ENCODE measurements at regions not wholly inside any gene's neighbourhood (a gene's known extent, or its start where the extent isn't known, plus 50 kb on each side); places are given as distances from the start of the nearest gene placed in this dataset.

- H3K4me2 ChIP-seq (ENCODE audit: low read length): no peak overlapping the region
- H3K4me1 ChIP-seq (ENCODE audit: insufficient read depth, low read length, poor library complexity, severe bottlenecking): no peaks in the 10 kb centered on the region
- no peak overlapping the region for H3K27ac ChIP-seq (ENCODE audit: low read depth, low read length, poor library complexity, severe bottlenecking)
- BruUV-seq (replicated peaks): no TSS peak
- no peak overlapping the region for H3K4me3 ChIP-seq (ENCODE audit: low read depth, low read length, poor library complexity, severe bottlenecking)
- no peaks in the 10 kb centered on the region for H3K79me2 ChIP-seq (ENCODE audit: insufficient read depth, low read depth, low read length)
- intact Hi-C loops (cut with micrococcal nuclease; ENCODE audit: unreplicated experiment): no loop called here
- no peak overlapping the region for H2AFZ ChIP-seq (ENCODE audit: low read length)
- H3K9me2 ChIP-seq (ENCODE audit: insufficient read depth, low read length): no peaks in the 10 kb centered on the region
- no peak for TF ChIP-seq EZH2phosphoT487 (IDR thresholded peaks at IDR 0.05; ENCODE audit: borderline replicate concordance, low read depth, low read length)
- no peak for DNase-seq (ENCODE audit: low spot score)
- H3K9me3 ChIP-seq (ENCODE audit: low read length): no peaks in the 10 kb centered on the region
- H4K20me1 ChIP-seq (ENCODE audit: insufficient read depth, low read length): no peaks in the 10 kb centered on the region
- POLR2A ChIA-PET: interaction anchor here (1.2 to 1.8 kb wide), 2 partner anchors 16 to 29 kb away, joined by 3 to 5 read pairs; no protein-coding TSS in a partner anchor
- CTCF ChIA-PET (ENCODE audit: unreplicated experiment): no interaction called here
- H3K36me3 ChIP-seq (ENCODE audit: insufficient read depth, low read length): no peaks in the 10 kb centered on the region
These were observed 98.8 kb downstream of the DUSP6 start for GRCh38 chr12:89253488-89253887.

GRCh38 chr12:89252284-89252683 is 100.0 kb downstream of the DUSP6 start:
- intact Hi-C loops (cut with micrococcal nuclease; ENCODE audit: unreplicated experiment): no loop called here
- Histone ChIP-seq H4K20me1 (ENCODE audit: insufficient read depth, low read length) (no peaks in the 10 kb centered on the region), H3K27ac (ENCODE audit: low read depth, low read length, poor library complexity, severe bottlenecking) (no peak overlapping the region), H2AFZ (ENCODE audit: low read length) (no peak overlapping the region), H3K9me3 (ENCODE audit: low read length) (no peaks in the 10 kb centered on the region), H3K79me2 (ENCODE audit: insufficient read depth, low read depth, low read length) (no peaks in the 10 kb centered on the region), H3K4me2 (ENCODE audit: low read length) (no peak overlapping the region), H3K4me1 (ENCODE audit: insufficient read depth, low read length, poor library complexity, severe bottlenecking) (no peaks in the 10 kb centered on the region), H3K9me2 (ENCODE audit: insufficient read depth, low read length) (no peaks in the 10 kb centered on the region), H3K4me3 (ENCODE audit: low read depth, low read length, poor library complexity, severe bottlenecking) (no peak overlapping the region), H3K36me3 (ENCODE audit: insufficient read depth, low read length) (no peaks in the 10 kb centered on the region)
- CTCF ChIA-PET (ENCODE audit: unreplicated experiment): no interaction called here
- TF ChIP-seq EZH2phosphoT487 (IDR thresholded peaks at IDR 0.05; ENCODE audit: borderline replicate concordance, low read depth, low read length) (no peak), CTCF (conservative IDR thresholded peaks at IDR 0.05; ENCODE audit: low read length) (no peak)
- BruUV-seq (replicated peaks): no TSS peak
- POLR2A ChIA-PET: interaction anchor here (1.1 to 1.8 kb wide), 3 partner anchors 14 to 30 kb away, joined by 3 to 5 read pairs (median 3); no protein-coding TSS in a partner anchor
- no peak for DNase-seq (ENCODE audit: low spot score)

- CTCF ChIA-PET (ENCODE audit: unreplicated experiment): no interaction called here
- H3K4me2 ChIP-seq (ENCODE audit: low read length): no peak overlapping the region
- intact Hi-C loops (cut with micrococcal nuclease; ENCODE audit: unreplicated experiment): no loop called here
- BruUV-seq (replicated peaks): no TSS peak
- POLR2A ChIA-PET: interaction anchor here (1.1 kb wide), 1 partner anchor 14 kb away, joined by 3 read pairs; no protein-coding TSS in a partner anchor
- H3K9me3 ChIP-seq (ENCODE audit: low read length): no peaks in the 10 kb centered on the region
- no peak overlapping the region for H3K4me3 ChIP-seq (ENCODE audit: low read depth, low read length, poor library complexity, severe bottlenecking)
- H3K79me2 ChIP-seq (ENCODE audit: insufficient read depth, low read depth, low read length): no peaks in the 10 kb centered on the region
- H4K20me1 ChIP-seq (ENCODE audit: insufficient read depth, low read length): no peaks in the 10 kb centered on the region
- no peak for TF ChIP-seq EZH2phosphoT487 (IDR thresholded peaks at IDR 0.05; ENCODE audit: borderline replicate concordance, low read depth, low read length)
- TF ChIP-seq CTCF (conservative IDR thresholded peaks at IDR 0.05; ENCODE audit: low read length): no peak
- no peak overlapping the region for H3K27ac ChIP-seq (ENCODE audit: low read depth, low read length, poor library complexity, severe bottlenecking)
- no peak for DNase-seq (ENCODE audit: low spot score)
- H3K4me1 ChIP-seq (ENCODE audit: insufficient read depth, low read length, poor library complexity, severe bottlenecking): no peaks in the 10 kb centered on the region
- H2AFZ ChIP-seq (ENCODE audit: low read length): no peak overlapping the region
- no peaks in the 10 kb centered on the region for H3K36me3 ChIP-seq (ENCODE audit: insufficient read depth, low read length)
- no peaks in the 10 kb centered on the region for H3K9me2 ChIP-seq (ENCODE audit: insufficient read depth, low read length)
These were observed 100.7 kb downstream of the DUSP6 start for GRCh38 chr12:89251342-89252271.
